ENCODE measurements at regions not wholly inside any gene's neighbourhood (a gene's known extent, or its start where the extent isn't known, plus 50 kb on each side); places are given as distances from the start of the nearest gene placed in this dataset.

GRCh38 chr4:147039976-147040575, 94.4 kb upstream of the TTC29 start:
- H2BK15ac ChIP-seq (ENCODE audit: low read depth, low read length) = no peak overlapping the region
- H3K4me1 ChIP-seq (ENCODE audit: insufficient read depth, low read length) = no peaks in the 10 kb centered on the region
- H2AK5ac ChIP-seq (ENCODE audit: insufficient read length, low read length) = no peak overlapping the region
- H4K5ac ChIP-seq (ENCODE audit: insufficient read length, low read depth, low read length) = no peak overlapping the region
- DNase-seq = no peak
- no peak overlapping the region for H3K14ac ChIP-seq (ENCODE audit: insufficient read depth, low read length)
- H3K79me2 ChIP-seq (ENCODE audit: insufficient read depth, low read length) = no peaks in the 10 kb centered on the region
- Mint-ChIP-seq H3K27ac (no peak overlapping the region), H3K4me3 (no peak overlapping the region), H3K9me3 (no peaks in the 10 kb centered on the region), H3K36me3 (ENCODE audit: insufficient read depth in 1 of 3, low read depth in 3 of 3) (no peaks in the 10 kb centered on the region), H3K4me1 (0 out of 4 replicates have a peak, but pooled peaks cover 0 to 3% of the 10 kb centered on the region in 2 experiments), H3K27me3 (ENCODE audit: low read depth) (no peaks in the 10 kb centered on the region)
- TF ChIP-seq, protein P1, sequence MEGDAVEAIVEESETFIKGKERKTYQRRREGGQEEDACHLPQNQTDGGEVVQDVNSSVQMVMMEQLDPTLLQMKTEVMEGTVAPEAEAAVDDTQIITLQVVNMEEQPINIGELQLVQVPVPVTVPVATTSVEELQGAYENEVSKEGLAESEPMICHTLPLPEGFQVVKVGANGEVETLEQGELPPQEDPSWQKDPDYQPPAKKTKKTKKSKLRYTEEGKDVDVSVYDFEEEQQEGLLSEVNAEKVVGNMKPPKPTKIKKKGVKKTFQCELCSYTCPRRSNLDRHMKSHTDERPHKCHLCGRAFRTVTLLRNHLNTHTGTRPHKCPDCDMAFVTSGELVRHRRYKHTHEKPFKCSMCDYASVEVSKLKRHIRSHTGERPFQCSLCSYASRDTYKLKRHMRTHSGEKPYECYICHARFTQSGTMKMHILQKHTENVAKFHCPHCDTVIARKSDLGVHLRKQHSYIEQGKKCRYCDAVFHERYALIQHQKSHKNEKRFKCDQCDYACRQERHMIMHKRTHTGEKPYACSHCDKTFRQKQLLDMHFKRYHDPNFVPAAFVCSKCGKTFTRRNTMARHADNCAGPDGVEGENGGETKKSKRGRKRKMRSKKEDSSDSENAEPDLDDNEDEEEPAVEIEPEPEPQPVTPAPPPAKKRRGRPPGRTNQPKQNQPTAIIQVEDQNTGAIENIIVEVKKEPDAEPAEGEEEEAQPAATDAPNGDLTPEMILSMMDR (conservative IDR thresholded peaks at IDR 0.05) = no peak
- no peak overlapping the region for H4K8ac ChIP-seq (replicated peaks; ENCODE audit: insufficient read length, low read depth, low read length)
- no peak overlapping the region for H2AFZ ChIP-seq (ENCODE audit: low read length)
- no peaks in the 10 kb centered on the region for H3K79me1 ChIP-seq (ENCODE audit: insufficient read depth, low read depth, low read length, poor library complexity, severe bottlenecking)
- WGBS (ENCODE audit: extremely low coverage, insufficient read length, low lambda C conversion rate) = no CpG with 5 or more reads among the region's 8 CpGs
- H2BK12ac ChIP-seq (ENCODE audit: insufficient read length, low read depth, low read length) = no peak overlapping the region
- no peaks in the 10 kb centered on the region for H3K9me3 ChIP-seq (ENCODE audit: control insufficient read depth, low read depth, low read length)
- H3K27me3 ChIP-seq (ENCODE audit: insufficient read depth, low read length) = no peaks in the 10 kb centered on the region
- no peak overlapping the region for H3K56ac ChIP-seq (ENCODE audit: insufficient read length, low read depth, low read length)
- H4K20me1 ChIP-seq (ENCODE audit: control insufficient read depth, insufficient read depth, insufficient read length) = no peaks in the 10 kb centered on the region
- H3K23ac ChIP-seq (ENCODE audit: insufficient read length, low read depth, low read length) = no peak overlapping the region
- no peaks in the 10 kb centered on the region for H3K23me2 ChIP-seq (ENCODE audit: insufficient read length, low read depth, low read length, poor library complexity, severe bottlenecking)
- no peak overlapping the region for H2BK120ac ChIP-seq (ENCODE audit: low read depth, low read length, poor library complexity, severe bottlenecking)
- H3K4ac ChIP-seq (ENCODE audit: low read depth, low read length) = no peak overlapping the region
- no peak overlapping the region for H3K9ac ChIP-seq (ENCODE audit: extremely low read depth, insufficient read length, low read length)
- no peak overlapping the region for H3K18ac ChIP-seq (ENCODE audit: insufficient read length, low read depth, low read length)
- H2BK5ac ChIP-seq (ENCODE audit: insufficient read length, low read length) = no peak overlapping the region
- H3T11ph ChIP-seq (ENCODE audit: low read length) = no peak overlapping the region
- H4K91ac ChIP-seq (ENCODE audit: insufficient read length, low read depth, low read length) = no peak overlapping the region
- H3K27ac ChIP-seq (ENCODE audit: insufficient read length, low read depth, low read length) = no peak overlapping the region
- H2BK20ac ChIP-seq (ENCODE audit: low read depth, low read length, poor library complexity, severe bottlenecking) = no peak overlapping the region
- no peak overlapping the region for H3K4me2 ChIP-seq (ENCODE audit: insufficient read depth, insufficient read length, low read length)

Measured in H9 (cell line).